Lung (tissue), 11 donors: ENCODE measurements at regions not wholly inside any gene's neighbourhood (a gene's known extent, or its start where the extent isn't known, plus 50 kb on each side); places are given as distances from the start of the nearest gene placed in this dataset.

Experiments used
- ATAC-seq: fragments of 200-7000 bp; cut with Tn5 transposase; one replicate; pipeline ENCODE4 v1.9.1; 2020; ENCODE audit warnings: moderate number of reproducible peaks; ENCODE audit not compliant: insufficient read depth, low FRiP score
- DNase-seq, 3 donors: peaks; one replicate each; pipeline ENCODE4 v3.0.0-alpha.2; 2013 to 2017
- H3K27ac ChIP-seq, 2 donors: one replicate each; pipeline ENCODE4 v1.5.1; 2013; ENCODE audit warnings: mild to moderate bottlenecking in 2 of 2, moderate library complexity in 2 of 2, control low read depth in 1 of 2, inconsistent platforms in 1 of 2, low read depth in 1 of 2, low read length in 1 of 2
- H3K27me3 ChIP-seq, 3 donors: one replicate each; pipeline ENCODE4 v1.5.1; 2013; ENCODE audit warnings: low read length in 2 of 3; ENCODE audit not compliant: control insufficient read depth in 3 of 3, insufficient read depth in 3 of 3
- H3K36me3 ChIP-seq, 4 donors: one replicate each; pipeline ENCODE4 v1.5.1; 2013; ENCODE audit warnings: low read length in 4 of 4, mild to moderate bottlenecking in 1 of 4, moderate library complexity in 1 of 4; ENCODE audit not compliant: control insufficient read depth in 4 of 4, insufficient read depth in 4 of 4
- H3K4me1 ChIP-seq, 5 donors: one replicate each; pipeline ENCODE4 v1.5.1; 2013; ENCODE audit warnings: low read length in 5 of 5, mild to moderate bottlenecking in 2 of 5, moderate library complexity in 1 of 5; ENCODE audit not compliant: control insufficient read depth in 5 of 5, insufficient read depth in 5 of 5
- H3K4me3 ChIP-seq: one replicate; pipeline ENCODE4 v1.5.1; 2013; ENCODE audit warnings: mild to moderate bottlenecking, control low read depth, moderate library complexity
- H3K9ac ChIP-seq, 2 donors: one replicate each; pipeline ENCODE4 v1.5.1; 2013; ENCODE audit warnings: low read length in 2 of 2, control low read depth in 1 of 2; ENCODE audit not compliant: insufficient read depth in 1 of 2
- H3K9me3 ChIP-seq, 4 donors: one replicate each; pipeline ENCODE4 v1.5.1; 2013; ENCODE audit warnings: low read length in 3 of 4, mild to moderate bottlenecking in 1 of 4, moderate library complexity in 1 of 4; ENCODE audit not compliant: control insufficient read depth in 4 of 4, insufficient read depth in 3 of 4
- CTCF ChIP-seq: IDR thresholded peaks from 2 replicates; pipeline ENCODE4 v1.5.1; 2012; ENCODE audit warnings: mild to moderate bottlenecking; ENCODE audit errors: control extremely low read depth, extremely low read depth
- WGBS, 2 donors: extraction: QIAGEN DNeasy Blood & Tissue Kit; methylation state at CpG; one replicate each; pipeline ENCODE4 v1.1.7; 2013; 5-methylcytosine and 5-hydroxymethylcytosine counted together
- donor health status: control.
- donor health status: control.
- donor health status: Bipolar disorder and iron deficiency.
- donor health status: healthy.
- donor health status: DM: yes; HTN: yes; CAD: no.

- Histone ChIP-seq H3K36me3 (no peaks in the 10 kb centered on the region), H3K27ac (no peak overlapping the region), H3K27me3 (peaks cover 0 to 6% (median 2%) of the 10 kb centered on the region in 3 donors), H3K4me1 (no peaks in the 10 kb centered on the region), H3K9me3 (peaks cover 0 to 10% (median 1%) of the 10 kb centered on the region in 4 donors), H3K4me3 (no peak overlapping the region), H3K9ac (no peak overlapping the region)
- TF ChIP-seq CTCF = no peak
- DNase-seq = no peak
- WGBS, 2 donors = 39 to 61% methylated on average over 2 of the region's 2 CpGs
- ATAC-seq = no peak
Observed at GRCh38 chrX:99717716-99718115, 692.4 kb downstream of the PCDH19 start.

- no peak overlapping the region for H3K4me3 ChIP-seq
- no peaks in the 10 kb centered on the region for H3K4me1 ChIP-seq
- no peaks in the 10 kb centered on the region for H3K36me3 ChIP-seq
- no peak overlapping the region for H3K9ac ChIP-seq
- no peak overlapping the region for H3K27ac ChIP-seq
- 65 to 88% methylated on average over 4 of the region's 4 CpGs for WGBS, 2 donors
- no peak for DNase-seq
- TF ChIP-seq CTCF = no peak
- no peak for ATAC-seq
- H3K27me3 ChIP-seq = peaks cover 0 to 49% (median 5%) of the 10 kb centered on the region in 3 donors
- H3K9me3 ChIP-seq = no peaks in the 10 kb centered on the region
Observed at GRCh38 chrX:99705701-99706100, 704.4 kb downstream of the PCDH19 start.

GRCh38 chrX:99703473-99703872 lies 706.6 kb downstream of the PCDH19 start:
- no peak for TF ChIP-seq CTCF
- no peaks in the 10 kb centered on the region for H3K36me3 ChIP-seq
- H3K27ac ChIP-seq = no peak overlapping the region
- WGBS, 2 donors = 75 to 85% methylated on average over 4 of the region's 4 CpGs
- no peak overlapping the region for H3K4me3 ChIP-seq
- DNase-seq (no peak), ATAC-seq (no peak)
- no peaks in the 10 kb centered on the region for H3K4me1 ChIP-seq
- H3K9me3 ChIP-seq = no peaks in the 10 kb centered on the region
- H3K9ac ChIP-seq = no peak overlapping the region
- peaks cover 0 to 52% (median 10%) of the 10 kb centered on the region in 3 donors for H3K27me3 ChIP-seq

- no peak overlapping the region for H3K9ac ChIP-seq
- no peaks in the 10 kb centered on the region for H3K36me3 ChIP-seq
- WGBS, 2 donors = 64 to 81% methylated on average over 2 of the region's 2 CpGs
- no peak for ATAC-seq
- no peak for DNase-seq
- no peaks in the 10 kb centered on the region for H3K4me1 ChIP-seq
- TF ChIP-seq CTCF = no peak
- no peaks in the 10 kb centered on the region for H3K9me3 ChIP-seq
- no peak overlapping the region for H3K27ac ChIP-seq
- no peak overlapping the region for H3K4me3 ChIP-seq
- peaks cover 0 to 29% (median 9%) of the 10 kb centered on the region in 3 donors for H3K27me3 ChIP-seq
Observed at GRCh38 chrX:99698451-99698850, 711.6 kb downstream of the PCDH19 start.
